ENCODE measurements at regions not wholly inside any gene's neighbourhood (a gene's known extent, or its start where the extent isn't known, plus 50 kb on each side); places are given as distances from the start of the nearest gene placed in this dataset.
"Not testable (repeated sequence)": the region's sequence is repeated elsewhere in the genome, so short reads cannot be mapped to it uniquely, and the experiment has no call there.

DNA sequence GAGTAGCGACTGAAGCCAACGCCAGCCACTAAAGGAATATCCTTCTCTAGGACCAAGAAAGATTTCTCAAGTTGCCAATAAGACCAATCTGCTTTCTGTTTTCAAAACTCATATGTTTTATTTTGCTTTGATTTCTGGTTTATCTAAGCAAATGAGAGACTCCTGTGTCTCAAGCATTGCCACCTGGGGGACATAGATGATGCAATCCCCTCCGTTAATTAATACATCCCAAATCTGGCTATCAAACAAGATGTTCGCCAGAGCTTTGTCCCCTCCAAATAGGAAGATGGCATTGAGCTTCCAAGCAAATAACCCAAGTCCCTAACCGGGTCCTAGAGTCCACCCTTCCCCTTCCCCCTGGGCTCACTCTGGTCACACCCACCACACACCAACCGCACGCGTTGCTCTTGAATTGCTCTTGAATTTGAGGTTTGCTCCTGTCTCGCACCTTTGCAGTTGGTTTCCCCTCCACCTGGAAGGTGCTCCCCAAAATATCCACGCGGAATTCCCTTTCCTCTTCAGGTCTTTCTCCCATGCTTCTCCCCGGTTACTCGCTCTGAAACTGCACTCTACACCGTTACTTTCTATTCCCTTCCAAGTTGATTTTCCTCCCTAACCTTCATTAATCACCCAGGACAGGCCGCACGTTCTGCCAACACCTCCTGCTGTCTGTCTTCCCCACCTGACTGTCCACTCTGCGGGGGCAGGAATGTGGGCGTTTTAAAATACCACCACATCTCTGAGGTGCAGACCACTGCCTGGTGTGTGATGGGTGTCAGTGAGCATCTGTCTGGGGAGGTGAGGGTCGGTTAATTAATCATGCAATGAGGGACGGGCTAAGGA, 64.1 kb upstream of the RNF32 start:
- 88% methylated on average over 20 of the region's 20 CpGs for WGBS
- H3K27ac ChIP-seq (ENCODE audit: low read depth, low read length): no peak overlapping the region
- H3K9ac ChIP-seq (ENCODE audit: low read depth, low read length): no peak overlapping the region
- H3K4me1 ChIP-seq (ENCODE audit: insufficient read depth, low read length): peaks cover 8% of the 10 kb centered on the region
- no peak overlapping the region for H3K4me3 ChIP-seq (ENCODE audit: low read length)
- 0 out of 2 replicates have a peak, but pooled peaks cover 4% of the 10 kb centered on the region for H3K9me3 ChIP-seq (ENCODE audit: insufficient read depth, low read depth, low read length)
- no peaks in the 10 kb centered on the region for H3K36me3 ChIP-seq (ENCODE audit: insufficient read depth, low read length)
- H3K27me3 ChIP-seq (ENCODE audit: insufficient read depth, low read length): no peaks in the 10 kb centered on the region

DNA sequence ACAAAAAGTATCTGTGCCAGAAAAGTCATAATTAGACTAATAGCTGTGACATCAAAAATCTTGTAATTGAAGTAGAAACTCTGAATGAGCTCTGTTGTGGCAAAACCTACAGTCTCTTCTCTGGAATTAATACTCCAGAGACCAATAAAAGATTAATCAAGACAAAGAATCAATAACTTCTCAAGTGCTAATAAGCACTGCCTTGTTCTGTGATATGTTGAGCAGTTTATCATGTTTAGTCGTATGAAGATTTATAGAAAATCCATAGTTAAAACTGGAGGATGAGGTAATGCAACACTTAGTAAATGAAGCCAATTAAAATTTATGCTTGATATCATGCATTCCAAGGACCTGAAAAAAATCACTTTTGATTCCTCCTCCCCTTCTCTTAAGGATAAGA, 72.3 kb upstream of the RNF32 start:
- no peaks in the 10 kb centered on the region for H3K4me1 ChIP-seq (ENCODE audit: insufficient read depth, low read length)
- H3K36me3 ChIP-seq (ENCODE audit: insufficient read depth, low read length): no peaks in the 10 kb centered on the region
- no peak overlapping the region for H3K27ac ChIP-seq (ENCODE audit: low read depth, low read length)
- H3K9me3 ChIP-seq (ENCODE audit: insufficient read depth, low read depth, low read length): 0 out of 2 replicates have a peak, but pooled peaks cover 4% of the 10 kb centered on the region
- no peaks in the 10 kb centered on the region for H3K27me3 ChIP-seq (ENCODE audit: insufficient read depth, low read length)
- no peak overlapping the region for H3K4me3 ChIP-seq (ENCODE audit: low read length)
- 100% methylated on average over 1 of the region's 1 CpG for WGBS
- H3K9ac ChIP-seq (ENCODE audit: low read depth, low read length): no peak overlapping the region

DNA sequence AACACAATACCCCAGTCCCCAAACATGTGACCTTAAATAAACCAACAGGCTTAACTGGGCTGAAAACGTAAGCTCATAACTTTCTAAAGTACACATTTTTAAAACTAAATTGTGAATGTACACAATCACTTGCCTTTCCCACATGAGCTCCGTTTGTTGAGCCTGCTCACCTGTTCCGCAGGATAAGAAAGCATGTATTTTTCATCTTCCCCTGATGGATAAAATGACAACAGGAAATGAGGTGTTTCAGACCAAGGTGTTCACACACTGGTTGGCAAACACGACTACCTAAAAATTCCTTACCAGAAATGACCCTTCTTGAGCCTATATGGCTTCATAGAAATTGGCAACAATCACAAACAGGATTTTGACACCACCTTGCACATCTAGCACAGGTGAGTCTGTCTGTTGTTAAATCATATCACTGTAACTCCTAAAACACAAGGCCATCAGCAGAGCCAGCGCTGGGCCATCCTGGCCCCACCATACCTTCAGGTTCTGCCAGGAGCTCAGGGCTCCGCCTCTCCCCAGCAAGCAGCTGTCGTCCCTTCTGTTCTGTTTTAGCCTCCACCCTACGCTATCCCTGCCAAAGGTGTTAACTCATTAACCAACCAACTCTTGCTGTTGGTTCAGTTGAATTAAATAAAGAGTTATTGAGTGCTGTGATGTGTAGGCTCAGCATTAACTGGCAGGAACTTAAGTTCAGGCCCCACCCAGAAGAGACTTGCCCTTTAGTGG, 73.6 kb upstream of the RNF32 start:
- 94% methylated on average over 8 of the region's 8 CpGs for WGBS
- H3K9me3 ChIP-seq (ENCODE audit: insufficient read depth, low read depth, low read length): 0 out of 2 replicates have a peak, but pooled peaks cover 4% of the 10 kb centered on the region
- no peaks in the 10 kb centered on the region for H3K27me3 ChIP-seq (ENCODE audit: insufficient read depth, low read length)
- H3K9ac ChIP-seq (ENCODE audit: low read depth, low read length): no peak overlapping the region
- H3K4me1 ChIP-seq (ENCODE audit: insufficient read depth, low read length): no peaks in the 10 kb centered on the region
- no peaks in the 10 kb centered on the region for H3K36me3 ChIP-seq (ENCODE audit: insufficient read depth, low read length)
- H3K27ac ChIP-seq (ENCODE audit: low read depth, low read length): no peak overlapping the region
- H3K4me3 ChIP-seq (ENCODE audit: low read length): no peak overlapping the region

DNA sequence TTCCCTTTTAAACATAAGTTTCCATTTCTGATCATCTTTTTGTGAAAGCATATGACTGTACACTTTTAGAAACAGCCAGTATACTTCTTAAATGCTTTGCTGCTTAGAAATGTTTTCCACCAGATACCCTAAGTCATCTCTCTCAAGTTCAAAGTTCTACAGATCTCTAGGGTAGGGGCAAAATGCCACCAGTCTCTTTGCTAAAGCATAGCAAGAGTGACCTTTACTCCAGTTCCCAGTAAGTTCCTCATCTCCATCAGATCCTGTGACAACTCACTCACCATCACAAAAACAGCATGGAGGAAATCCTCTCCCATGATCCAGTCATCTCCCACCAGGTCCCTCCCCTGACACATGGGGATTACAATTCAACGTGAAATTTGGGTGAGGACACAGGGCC, 75.6 kb upstream of the RNF32 start:
- H3K9me3 ChIP-seq (ENCODE audit: insufficient read depth, low read depth, low read length); H3K27ac ChIP-seq (ENCODE audit: low read depth, low read length); H3K4me3 ChIP-seq (ENCODE audit: low read length); H3K9ac ChIP-seq (ENCODE audit: low read depth, low read length); H3K4me1 ChIP-seq (ENCODE audit: insufficient read depth, low read length); H3K27me3 ChIP-seq (ENCODE audit: insufficient read depth, low read length); H3K36me3 ChIP-seq (ENCODE audit: insufficient read depth, low read length): not testable (repeated sequence)
- WGBS: 88% methylated on average over 1 of the region's 1 CpG

DNA sequence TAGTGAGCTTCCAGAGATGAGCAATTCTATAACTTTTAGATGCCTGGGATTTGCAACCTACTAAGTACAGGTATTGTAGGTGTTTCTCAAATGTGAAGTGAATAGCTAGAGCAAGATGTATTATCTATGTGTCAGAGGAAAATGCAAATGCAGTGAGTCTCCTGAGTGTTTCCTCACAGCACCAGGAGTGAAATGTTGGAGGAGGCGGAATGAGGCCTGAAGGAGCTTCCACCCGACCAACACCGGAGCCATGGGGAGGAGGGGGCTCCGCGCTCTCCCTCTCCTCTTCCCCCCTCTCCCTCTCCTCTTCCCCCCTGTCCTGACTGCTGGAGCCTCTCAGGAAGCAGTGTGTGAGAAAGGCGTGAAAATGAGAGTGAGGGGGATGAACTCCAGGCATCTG, 79.9 kb upstream of the RNF32 start:
- H3K9ac ChIP-seq (ENCODE audit: low read depth, low read length): no peak overlapping the region
- H3K36me3 ChIP-seq (ENCODE audit: insufficient read depth, low read length): no peaks in the 10 kb centered on the region
- H3K27ac ChIP-seq (ENCODE audit: low read depth, low read length): no peak overlapping the region
- no peak overlapping the region for H3K4me3 ChIP-seq (ENCODE audit: low read length)
- no peaks in the 10 kb centered on the region for H3K4me1 ChIP-seq (ENCODE audit: insufficient read depth, low read length)
- H3K27me3 ChIP-seq (ENCODE audit: insufficient read depth, low read length): no peaks in the 10 kb centered on the region
- 0 out of 2 replicates have a peak, but pooled peaks cover 4% of the 10 kb centered on the region for H3K9me3 ChIP-seq (ENCODE audit: insufficient read depth, low read depth, low read length)
- WGBS: 62% methylated on average over 2 of the region's 6 CpGs

DNA sequence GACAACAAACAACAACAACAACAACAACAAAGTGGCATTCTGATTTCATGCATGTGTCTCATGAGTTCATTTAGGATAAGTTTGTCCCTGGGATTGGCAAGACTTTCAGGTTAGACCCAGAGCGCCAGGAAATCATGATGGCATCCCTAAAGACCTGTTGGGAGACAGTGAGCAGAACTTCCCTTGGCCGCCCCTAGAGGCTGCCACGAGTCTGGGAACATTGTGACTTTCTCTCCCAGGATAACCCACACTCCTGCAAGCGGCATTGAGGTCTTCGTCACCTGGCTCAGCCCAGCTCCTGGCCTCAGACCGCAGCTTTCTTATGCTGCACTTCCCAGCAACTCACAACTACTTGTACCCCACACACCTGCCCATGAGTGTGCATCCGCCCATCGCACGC, 80.5 kb upstream of the RNF32 start:
- no peak overlapping the region for H3K4me3 ChIP-seq (ENCODE audit: low read length)
- 0 out of 2 replicates have a peak, but pooled peaks cover 4% of the 10 kb centered on the region for H3K9me3 ChIP-seq (ENCODE audit: insufficient read depth, low read depth, low read length)
- no peak overlapping the region for H3K9ac ChIP-seq (ENCODE audit: low read depth, low read length)
- 69% methylated on average over 9 of the region's 9 CpGs for WGBS
- no peaks in the 10 kb centered on the region for H3K27me3 ChIP-seq (ENCODE audit: insufficient read depth, low read length)
- H3K27ac ChIP-seq (ENCODE audit: low read depth, low read length): no peak overlapping the region
- no peaks in the 10 kb centered on the region for H3K36me3 ChIP-seq (ENCODE audit: insufficient read depth, low read length)
- no peaks in the 10 kb centered on the region for H3K4me1 ChIP-seq (ENCODE audit: insufficient read depth, low read length)

DNA sequence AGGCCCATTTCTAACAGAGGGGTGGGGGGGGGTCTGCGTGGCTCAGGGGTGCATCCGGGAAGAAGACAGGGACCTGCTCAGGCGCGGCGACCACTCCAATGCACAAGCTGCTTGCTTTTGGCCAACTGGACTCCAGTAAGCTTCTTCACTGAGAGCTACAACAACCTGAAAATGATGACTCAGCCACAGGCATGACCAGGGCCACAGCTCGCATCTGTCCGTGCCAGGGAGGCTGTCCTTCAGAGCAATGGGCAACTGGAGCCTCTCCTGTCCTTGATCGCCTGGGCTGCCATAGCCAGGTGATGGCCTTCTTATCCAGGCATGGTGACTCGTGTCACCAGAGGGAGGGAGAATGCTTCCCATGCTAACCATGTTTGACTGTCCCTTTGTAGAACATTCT, 81.6 kb upstream of the RNF32 start:
- H3K27ac ChIP-seq (ENCODE audit: low read depth, low read length): no peak overlapping the region
- no peak overlapping the region for H3K9ac ChIP-seq (ENCODE audit: low read depth, low read length)
- H3K36me3 ChIP-seq (ENCODE audit: insufficient read depth, low read length): no peaks in the 10 kb centered on the region
- H3K4me3 ChIP-seq (ENCODE audit: low read length): no peak overlapping the region
- 0 out of 2 replicates have a peak, but pooled peaks cover under 1% of the 10 kb centered on the region for H3K9me3 ChIP-seq (ENCODE audit: insufficient read depth, low read depth, low read length)
- 96% methylated on average over 9 of the region's 9 CpGs for WGBS
- H3K27me3 ChIP-seq (ENCODE audit: insufficient read depth, low read length): no peaks in the 10 kb centered on the region
- no peaks in the 10 kb centered on the region for H3K4me1 ChIP-seq (ENCODE audit: insufficient read depth, low read length)

DNA sequence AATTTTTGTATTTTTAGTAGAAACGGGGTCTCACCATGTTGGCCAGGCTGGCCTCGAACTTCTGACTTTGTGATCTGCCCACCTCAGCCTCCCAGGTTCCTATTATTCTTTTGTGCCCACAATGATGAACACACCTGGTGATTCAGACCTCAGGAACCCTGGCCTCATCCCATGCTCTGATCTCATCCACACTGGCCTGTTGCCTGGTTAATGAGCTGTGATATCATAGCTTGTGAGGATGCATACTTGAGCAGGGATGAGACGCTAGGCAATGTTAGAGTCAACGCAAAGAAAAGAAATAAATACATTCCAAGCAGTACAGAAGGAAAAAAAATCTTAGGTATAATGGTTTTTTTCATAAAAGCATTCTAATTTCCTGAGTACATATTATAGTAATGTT, 82.4 kb upstream of the RNF32 start:
- 98% methylated on average over 2 of the region's 4 CpGs for WGBS
- H3K27me3 ChIP-seq (ENCODE audit: insufficient read depth, low read length): no peaks in the 10 kb centered on the region

DNA sequence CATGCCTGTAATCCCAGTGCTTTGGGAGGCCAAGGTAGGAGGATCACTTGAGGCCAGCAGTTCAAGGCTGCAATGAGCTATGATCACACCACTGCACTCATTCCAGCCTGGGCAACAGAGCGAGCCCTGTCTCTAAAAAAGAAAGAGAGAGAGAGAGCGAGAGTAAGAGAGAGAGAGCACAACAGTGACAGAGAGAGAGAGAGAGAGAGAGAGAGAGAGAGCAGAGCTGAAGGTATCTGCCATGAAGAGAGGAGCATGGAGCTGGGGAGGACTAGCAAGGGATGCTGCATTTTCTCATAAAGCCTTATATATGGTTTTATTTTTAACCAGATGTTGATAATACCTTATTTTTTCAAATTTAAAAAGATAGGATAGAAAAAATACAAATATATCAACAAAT, 84.5 kb upstream of the RNF32 start:
- WGBS: 95% methylated on average over 2 of the region's 2 CpGs
- Histone ChIP-seq H3K9me3 (ENCODE audit: insufficient read depth, low read depth, low read length) (no peaks in the 10 kb centered on the region), H3K4me1 (ENCODE audit: insufficient read depth, low read length) (no peaks in the 10 kb centered on the region), H3K36me3 (ENCODE audit: insufficient read depth, low read length) (no peaks in the 10 kb centered on the region), H3K4me3 (ENCODE audit: low read length) (no peak overlapping the region), H3K9ac (ENCODE audit: low read depth, low read length) (no peak overlapping the region), H3K27ac (ENCODE audit: low read depth, low read length) (no peak overlapping the region), H3K27me3 (ENCODE audit: insufficient read depth, low read length) (no peaks in the 10 kb centered on the region)

More for the DNA sequence above, 82.4 kb upstream of the RNF32 start:
- no peak overlapping the region for H3K9ac ChIP-seq (ENCODE audit: low read depth, low read length)
- no peak overlapping the region for H3K27ac ChIP-seq (ENCODE audit: low read depth, low read length)
- H3K36me3 ChIP-seq (ENCODE audit: insufficient read depth, low read length): no peaks in the 10 kb centered on the region
- no peaks in the 10 kb centered on the region for H3K4me1 ChIP-seq (ENCODE audit: insufficient read depth, low read length)
- H3K4me3 ChIP-seq (ENCODE audit: low read length): no peak overlapping the region
- no peaks in the 10 kb centered on the region for H3K9me3 ChIP-seq (ENCODE audit: insufficient read depth, low read depth, low read length)

DNA sequence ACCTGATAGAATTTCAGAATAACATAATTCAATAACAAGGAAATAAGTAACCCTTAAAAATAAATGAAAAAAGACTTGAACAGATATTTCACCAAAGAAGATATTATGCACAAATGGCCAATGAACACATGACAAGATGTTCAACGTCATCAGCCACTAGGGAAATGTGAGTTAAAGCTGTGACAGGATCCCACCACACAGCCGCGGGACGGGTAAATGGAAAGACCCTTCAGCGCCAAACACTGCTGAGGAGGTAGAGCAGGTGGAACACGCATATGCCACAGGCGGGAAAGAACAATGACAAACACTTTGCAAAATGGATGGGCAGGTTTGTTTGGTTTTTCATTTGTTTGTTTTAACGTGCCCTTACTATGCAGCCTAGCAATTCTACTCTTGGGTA, 86.1 kb upstream of the RNF32 start:
- Histone ChIP-seq H3K9ac (ENCODE audit: low read depth, low read length) (no peak overlapping the region), H3K27ac (ENCODE audit: low read depth, low read length) (no peak overlapping the region), H3K4me3 (ENCODE audit: low read length) (no peak overlapping the region), H3K36me3 (ENCODE audit: insufficient read depth, low read length) (no peaks in the 10 kb centered on the region), H3K9me3 (ENCODE audit: insufficient read depth, low read depth, low read length) (no peaks in the 10 kb centered on the region), H3K27me3 (ENCODE audit: insufficient read depth, low read length) (no peaks in the 10 kb centered on the region), H3K4me1 (ENCODE audit: insufficient read depth, low read length) (no peaks in the 10 kb centered on the region)
- WGBS: 91% methylated on average over 8 of the region's 8 CpGs

DNA sequence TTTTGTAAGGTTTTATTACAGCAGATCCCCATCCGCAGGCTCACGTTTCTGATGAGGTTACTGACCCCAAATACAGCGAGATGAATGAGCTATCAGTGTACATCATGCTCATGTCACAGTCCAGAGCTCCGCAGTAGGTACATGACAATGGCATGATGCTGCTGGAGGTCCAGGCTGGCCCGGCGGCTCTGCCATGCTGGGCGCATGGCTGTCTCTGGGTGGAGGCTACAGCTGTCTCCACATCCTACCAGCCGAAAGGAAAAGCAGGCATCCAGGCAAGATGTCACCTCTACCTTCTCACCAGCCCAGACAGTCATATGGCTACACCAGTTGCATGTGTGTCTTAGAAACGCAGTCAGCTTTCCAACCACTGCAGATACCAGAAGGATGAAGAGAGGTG, 90.9 kb upstream of the RNF32 start:
- Histone ChIP-seq H3K27ac (ENCODE audit: low read depth, low read length) (no peak overlapping the region), H3K36me3 (ENCODE audit: insufficient read depth, low read length) (no peaks in the 10 kb centered on the region), H3K4me1 (ENCODE audit: insufficient read depth, low read length) (no peaks in the 10 kb centered on the region), H3K9me3 (ENCODE audit: insufficient read depth, low read depth, low read length) (no peaks in the 10 kb centered on the region), H3K4me3 (ENCODE audit: low read length) (no peak overlapping the region), H3K9ac (ENCODE audit: low read depth, low read length) (no peak overlapping the region), H3K27me3 (ENCODE audit: insufficient read depth, low read length) (no peaks in the 10 kb centered on the region)
- 93% methylated on average over 8 of the region's 9 CpGs for WGBS

All from HUES64 (cell line).